HEK293 (cell line): ENCODE measurements at regions not wholly inside any gene's neighbourhood (a gene's known extent, or its start where the extent isn't known, plus 50 kb on each side); places are given as distances from the start of the nearest gene placed in this dataset.

Experiments used
- BCL11A ChIP-seq: fragments of 450-650 bp; formaldehyde crosslinking; IDR thresholded peaks from 2 replicates; pipeline ENCODE4 v1.5.1; 2016; ENCODE audit warnings: low read depth, missing biosample characterization, missing genetic modification characterization
- PRDM1 ChIP-seq: fragments of 450-650 bp; formaldehyde crosslinking; IDR thresholded peaks from 2 replicates; pipeline ENCODE4; 2016; ENCODE audit warnings: missing biosample characterization, missing genetic modification characterization
- REPIN1 ChIP-seq: fragments of 450-650 bp; formaldehyde crosslinking; IDR thresholded peaks from 2 replicates; pipeline ENCODE4 v1.5.1; 2017; ENCODE audit warnings: missing biosample characterization, missing genetic modification characterization, low read depth
- REST ChIP-seq: fragments of 450-650 bp; formaldehyde crosslinking; IDR thresholded peaks from 2 replicates; pipeline ENCODE4 v1.5.1; 2016; ENCODE audit warnings: missing biosample characterization, missing genetic modification characterization
- SP2 ChIP-seq: fragments of 450-650 bp; formaldehyde crosslinking; IDR thresholded peaks from 2 replicates; pipeline ENCODE4 v1.5.1; 2016; ENCODE audit warnings: missing biosample characterization, missing genetic modification characterization
- ZBTB44 ChIP-seq: fragments of 450-650 bp; IDR thresholded peaks from 2 replicates; pipeline ENCODE4 v1.5.1; 2018; ENCODE audit warnings: missing biosample characterization, mild to moderate bottlenecking, missing genetic modification characterization
- ZNF19 ChIP-seq: fragments of 450-650 bp; formaldehyde crosslinking; IDR thresholded peaks from 2 replicates; pipeline ENCODE4; 2016; ENCODE audit warnings: missing biosample characterization, missing genetic modification characterization, low read depth
- ZNF24 ChIP-seq: fragments of 450-650 bp; formaldehyde crosslinking; IDR thresholded peaks from 2 replicates; pipeline ENCODE4 v1.5.1; 2016; ENCODE audit warnings: missing biosample characterization, missing genetic modification characterization
- ZNF274 ChIP-seq, 2 experiments: fragments of 200-500 bp in 1 of 2; fragments of 450-650 bp in 1 of 2; sonication (Bioruptor generic) in 1 of 2; formaldehyde crosslinking in 1 of 2; IDR thresholded peaks; 2 replicates each; pipeline versions ENCODE4 v1.5.1 to v1.6.1; 2014 to 2016; ENCODE audit warnings: borderline replicate concordance in 1 of 2, inconsistent platforms in 1 of 2, low read length in 1 of 2, missing biosample characterization in 1 of 2, missing genetic modification characterization in 1 of 2
- ZNF354C ChIP-seq: fragments of 450-650 bp; formaldehyde crosslinking; IDR thresholded peaks from 2 replicates; pipeline ENCODE4 v1.5.1; 2016; ENCODE audit warnings: missing biosample characterization, missing genetic modification characterization, low read depth, borderline replicate concordance
- TF ChIP-seq, protein P1 (sequence below): fragments of 450-650 bp; formaldehyde crosslinking; IDR thresholded peaks from 2 replicates; pipeline ENCODE4 v1.5.1; 2016; ENCODE audit warnings: missing biosample characterization, missing genetic modification characterization
- TF ChIP-seq, protein P2 (sequence below): fragments of 450-650 bp; formaldehyde crosslinking; IDR thresholded peaks from 2 replicates; pipeline ENCODE4 v1.5.1; 2016; ENCODE audit warnings: missing biosample characterization, missing genetic modification characterization
- TF ChIP-seq, protein P3 (sequence below): fragments of 450-650 bp; formaldehyde crosslinking; IDR thresholded peaks from 2 replicates; pipeline ENCODE4 v1.5.1; 2016; ENCODE audit warnings: missing biosample characterization, missing genetic modification characterization, low read depth

GRCh38 chr1:243973169-243973568 lies 77.9 kb upstream of the ZBTB18 start:
- no peak for TF ChIP-seq PRDM1 (tag by site-specific recombination)
- no peak for TF ChIP-seq SP2 (tag by site-specific recombination)
- TF ChIP-seq, protein P1, sequence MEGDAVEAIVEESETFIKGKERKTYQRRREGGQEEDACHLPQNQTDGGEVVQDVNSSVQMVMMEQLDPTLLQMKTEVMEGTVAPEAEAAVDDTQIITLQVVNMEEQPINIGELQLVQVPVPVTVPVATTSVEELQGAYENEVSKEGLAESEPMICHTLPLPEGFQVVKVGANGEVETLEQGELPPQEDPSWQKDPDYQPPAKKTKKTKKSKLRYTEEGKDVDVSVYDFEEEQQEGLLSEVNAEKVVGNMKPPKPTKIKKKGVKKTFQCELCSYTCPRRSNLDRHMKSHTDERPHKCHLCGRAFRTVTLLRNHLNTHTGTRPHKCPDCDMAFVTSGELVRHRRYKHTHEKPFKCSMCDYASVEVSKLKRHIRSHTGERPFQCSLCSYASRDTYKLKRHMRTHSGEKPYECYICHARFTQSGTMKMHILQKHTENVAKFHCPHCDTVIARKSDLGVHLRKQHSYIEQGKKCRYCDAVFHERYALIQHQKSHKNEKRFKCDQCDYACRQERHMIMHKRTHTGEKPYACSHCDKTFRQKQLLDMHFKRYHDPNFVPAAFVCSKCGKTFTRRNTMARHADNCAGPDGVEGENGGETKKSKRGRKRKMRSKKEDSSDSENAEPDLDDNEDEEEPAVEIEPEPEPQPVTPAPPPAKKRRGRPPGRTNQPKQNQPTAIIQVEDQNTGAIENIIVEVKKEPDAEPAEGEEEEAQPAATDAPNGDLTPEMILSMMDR (tag by site-specific recombination), result no peak
- TF ChIP-seq BCL11A, result no peak
- no peak for TF ChIP-seq ZNF24 (tag by site-specific recombination)
- no peak for TF ChIP-seq REPIN1 (tag by site-specific recombination)
- TF ChIP-seq ZBTB44 (tag by site-specific recombination), result no peak
- no peak for TF ChIP-seq ZNF19 (tag by site-specific recombination)
- TF ChIP-seq, protein P2, sequence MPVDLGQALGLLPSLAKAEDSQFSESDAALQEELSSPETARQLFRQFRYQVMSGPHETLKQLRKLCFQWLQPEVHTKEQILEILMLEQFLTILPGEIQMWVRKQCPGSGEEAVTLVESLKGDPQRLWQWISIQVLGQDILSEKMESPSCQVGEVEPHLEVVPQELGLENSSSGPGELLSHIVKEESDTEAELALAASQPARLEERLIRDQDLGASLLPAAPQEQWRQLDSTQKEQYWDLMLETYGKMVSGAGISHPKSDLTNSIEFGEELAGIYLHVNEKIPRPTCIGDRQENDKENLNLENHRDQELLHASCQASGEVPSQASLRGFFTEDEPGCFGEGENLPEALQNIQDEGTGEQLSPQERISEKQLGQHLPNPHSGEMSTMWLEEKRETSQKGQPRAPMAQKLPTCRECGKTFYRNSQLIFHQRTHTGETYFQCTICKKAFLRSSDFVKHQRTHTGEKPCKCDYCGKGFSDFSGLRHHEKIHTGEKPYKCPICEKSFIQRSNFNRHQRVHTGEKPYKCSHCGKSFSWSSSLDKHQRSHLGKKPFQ (tag by site-specific recombination), result no peak
- TF ChIP-seq, protein P3, sequence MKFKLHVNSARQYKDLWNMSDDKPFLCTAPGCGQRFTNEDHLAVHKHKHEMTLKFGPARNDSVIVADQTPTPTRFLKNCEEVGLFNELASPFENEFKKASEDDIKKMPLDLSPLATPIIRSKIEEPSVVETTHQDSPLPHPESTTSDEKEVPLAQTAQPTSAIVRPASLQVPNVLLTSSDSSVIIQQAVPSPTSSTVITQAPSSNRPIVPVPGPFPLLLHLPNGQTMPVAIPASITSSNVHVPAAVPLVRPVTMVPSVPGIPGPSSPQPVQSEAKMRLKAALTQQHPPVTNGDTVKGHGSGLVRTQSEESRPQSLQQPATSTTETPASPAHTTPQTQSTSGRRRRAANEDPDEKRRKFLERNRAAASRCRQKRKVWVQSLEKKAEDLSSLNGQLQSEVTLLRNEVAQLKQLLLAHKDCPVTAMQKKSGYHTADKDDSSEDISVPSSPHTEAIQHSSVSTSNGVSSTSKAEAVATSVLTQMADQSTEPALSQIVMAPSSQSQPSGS, result no peak
- TF ChIP-seq REST (tag by site-specific recombination), result no peak
- no peak for TF ChIP-seq ZNF354C (tag by site-specific recombination)
- TF ChIP-seq ZNF274 (IDR thresholded peaks at IDR 0.05; ENCODE audit: low read length), result no peak
- no peak for TF ChIP-seq ZNF274 (tag by site-specific recombination; IDR thresholded peaks at IDR 0.05; ENCODE audit: borderline replicate concordance)
